HCT116 (cell line): ENCODE measurements at regions not wholly inside any gene's neighbourhood (a gene's known extent, or its start where the extent isn't known, plus 50 kb on each side); places are given as distances from the start of the nearest gene placed in this dataset.

Source experiments
- ATAC-seq: fragments of 200-7000 bp; cut with Tn5 transposase; 2 replicates; pipeline ENCODE4 v1.9.1; 2020; ENCODE audit warnings: mild to moderate bottlenecking, moderate library complexity
- BruUV-seq: library from RNA; stranded (reverse); fragments of 400-500 nt; replicated peaks from 2 replicates; lab custom pipeline; 2021; lab: Mats Ljungman, UMichigan
- CTCF ChIA-PET: fragments of 300-600 bp; sonication (Branson Sonifier 250); formaldehyde crosslinking; loops from one replicate; lab custom pipeline; 2021; ENCODE audit warnings: antibody characterized with exemption; lab: Charles Lee
- POLR2A ChIA-PET: fragments of 300-600, 350-600 bp; sonication (Branson Sonifier 250); formaldehyde crosslinking; loops from one replicate; lab custom pipeline; 2021; ENCODE audit warnings: antibody characterized with exemption; lab: Charles Lee
- RAD21 ChIA-PET, 2 experiments: fragments of 300-600 bp; sonication (Branson Sonifier 250); formaldehyde crosslinking; loops; one replicate each; lab custom pipeline; 2023; ENCODE audit warnings: low total read pairs in 2 of 2; ENCODE audit not compliant: uncharacterized antibody in 2 of 2, unreplicated experiment in 2 of 2, low non-redundant PET in 1 of 2; lab: Charles Lee
- DNase-seq: peaks from one replicate; pipeline ENCODE4 v3.0.0-alpha.2; 2010; ENCODE audit warnings: low read depth, low spot score
- H2AFZ ChIP-seq: fragments of 200-600 bp; shearing (Covaris generic), sonication (generic); 2 replicates; pipeline ENCODE4 v1.6.1; 2017; ENCODE audit warnings: low read depth, mixed run types, mixed read lengths, antibody characterized with exemption, low read length; ENCODE audit not compliant: poor library complexity, severe bottlenecking
- H3K27ac ChIP-seq: 2 replicates; pipeline ENCODE4 v1.5.1; 2012; ENCODE audit warnings: low read depth, low read length
- H3K27me3 ChIP-seq: fragments of 200-600 bp; sonication (generic); 2 replicates; pipeline ENCODE4 v1.6.1; 2016; ENCODE audit warnings: mixed run types, low read length, mixed read lengths; ENCODE audit not compliant: insufficient read depth
- H3K36me3 ChIP-seq, 2 experiments: fragments of 200-500 bp in 1 of 2; fragments of 200-600 bp in 1 of 2; sonication (Bioruptor generic) in 1 of 2; sonication (generic) in 1 of 2; 2 replicates each; pipeline versions ENCODE4 v1.5.1 to v1.6.1; 2014 to 2016; ENCODE audit warnings: low read length in 2 of 2, inconsistent platforms in 1 of 2, mixed read lengths in 1 of 2, mixed run types in 1 of 2; ENCODE audit not compliant: insufficient read depth in 2 of 2, control insufficient read depth in 1 of 2
- H3K4me1 ChIP-seq, 2 experiments: fragments of 200-600 bp in 1 of 2; sonication (generic) in 1 of 2; 2 replicates each; pipeline versions ENCODE4 v1.5.1 to v1.6.1; 2012 to 2017; ENCODE audit warnings: low read length in 2 of 2, inconsistent platforms in 1 of 2, mild to moderate bottlenecking in 1 of 2, mixed read lengths in 1 of 2, mixed run types in 1 of 2, moderate library complexity in 1 of 2; ENCODE audit not compliant: insufficient read depth in 2 of 2, control insufficient read depth in 1 of 2
- H3K4me2 ChIP-seq: fragments of 200-600 bp; sonication (generic); 2 replicates; pipeline ENCODE4 v1.6.1; 2017; ENCODE audit warnings: mixed run types, low read length, mixed read lengths
- H3K4me3 ChIP-seq, 2 experiments: fragments of 200-600 bp in 1 of 2; sonication (generic) in 1 of 2; replicated peaks in 1 of 2; 2 replicates each; pipeline ENCODE4 v1.5.1; 2011 to 2016; ENCODE audit warnings: low read length in 2 of 2, control low read depth in 1 of 2, low read depth in 1 of 2, mild to moderate bottlenecking in 1 of 2, mixed read lengths in 1 of 2, mixed run types in 1 of 2
- H3K79me2 ChIP-seq: fragments of 200-600 bp; sonication (generic); 2 replicates; pipeline ENCODE4 v1.6.1; 2017; ENCODE audit warnings: mild to moderate bottlenecking, mixed run types, low read length, moderate library complexity, mixed read lengths; ENCODE audit not compliant: insufficient read depth
- H3K9ac ChIP-seq: fragments of 200-600 bp; sonication (generic); 2 replicates; pipeline ENCODE4 v1.6.1; 2016; ENCODE audit warnings: low read length, mixed read lengths
- H3K9me2 ChIP-seq: fragments of 200-600 bp; sonication (generic), shearing (Covaris generic); 2 replicates; pipeline ENCODE4 v1.6.1; 2017; ENCODE audit warnings: mixed run types, mild to moderate bottlenecking, moderate library complexity; ENCODE audit not compliant: insufficient read depth
- H3K9me3 ChIP-seq, 2 experiments: fragments of 200-500 bp in 1 of 2; fragments of 200-600 bp in 1 of 2; sonication (Bioruptor generic) in 1 of 2; sonication (generic) in 1 of 2; 2 replicates each; pipeline ENCODE4 v1.6.1; 2014 to 2017; ENCODE audit warnings: low read length in 2 of 2, mixed read lengths in 2 of 2, inconsistent platforms in 1 of 2, low read depth in 1 of 2, mild to moderate bottlenecking in 1 of 2, mixed run types in 1 of 2, moderate library complexity in 1 of 2; ENCODE audit not compliant: control insufficient read depth in 1 of 2, insufficient read depth in 1 of 2
- H4K20me1 ChIP-seq: fragments of 200-600 bp; sonication (generic), shearing (Covaris generic); 2 replicates; pipeline ENCODE4 v1.6.1; 2017; ENCODE audit warnings: mixed run types, mild to moderate bottlenecking, moderate library complexity; ENCODE audit not compliant: insufficient read depth
- EGR1 ChIP-seq: IDR thresholded peaks from 2 replicates; pipeline ENCODE4 v1.6.1; 2012; ENCODE audit warnings: low read depth
- FOSL1 ChIP-seq: IDR thresholded peaks from 2 replicates; pipeline ENCODE4 v1.6.1; 2012; ENCODE audit warnings: low read depth
- JUND ChIP-seq: IDR thresholded peaks from 2 replicates; pipeline ENCODE4 v1.6.1; 2012
- RAD21 ChIP-seq: IDR thresholded peaks from 2 replicates; pipeline ENCODE4 v1.6.1; 2012; ENCODE audit warnings: low read depth, mild to moderate bottlenecking
- SIN3A ChIP-seq: IDR thresholded peaks from 2 replicates; pipeline ENCODE4 v1.6.1; 2012; ENCODE audit warnings: low read depth
- SRF ChIP-seq: IDR thresholded peaks from 2 replicates; pipeline ENCODE4 v1.6.1; 2012; ENCODE audit warnings: low read depth
- YY1 ChIP-seq: IDR thresholded peaks from 2 replicates; pipeline ENCODE4 v1.6.1; 2011; ENCODE audit warnings: low read length, low read depth, moderate library complexity, mild to moderate bottlenecking; ENCODE audit not compliant: insufficient replicate concordance; ENCODE audit errors: extremely low read depth
- intact Hi-C: fragments of 100-400 bp; cut with micrococcal nuclease; formaldehyde crosslinking; loops from 2 replicates; pipeline ENCODE4 v1.10.0; 2022

- no peaks in the 10 kb centered on the region for H4K20me1 ChIP-seq
- ChIA-PET CTCF (no interaction called here), RAD21 (no interaction called here), POLR2A (no interaction called here)
- no peaks in the 10 kb centered on the region for H3K4me1 ChIP-seq
- H3K4me2 ChIP-seq, result no peak overlapping the region
- no peaks in the 10 kb centered on the region for H3K36me3 ChIP-seq
- no peak overlapping the region for H3K9ac ChIP-seq
- no peaks in the 10 kb centered on the region for H3K27me3 ChIP-seq
- no TSS peak for BruUV-seq
- intact Hi-C loops, result no loop called here
- H3K27ac ChIP-seq, result no peak overlapping the region
- no peak for ATAC-seq
- H2AFZ ChIP-seq, result no peak overlapping the region
- no peaks in the 10 kb centered on the region for H3K79me2 ChIP-seq
- no peaks in the 10 kb centered on the region for H3K9me2 ChIP-seq
- no peak for DNase-seq
- H3K9me3 ChIP-seq, result peaks cover 0 to 6% of the 10 kb centered on the region in 2 experiments; a peak in 2 of 4 replicates
- TF ChIP-seq EGR1 (no peak), SIN3A (no peak), RAD21 (no peak), SRF (no peak)
- no peak overlapping the region for H3K4me3 ChIP-seq
Observed at GRCh38 chr16:59216291-59216690, 482.2 kb upstream of the GOT2 start.

DNA sequence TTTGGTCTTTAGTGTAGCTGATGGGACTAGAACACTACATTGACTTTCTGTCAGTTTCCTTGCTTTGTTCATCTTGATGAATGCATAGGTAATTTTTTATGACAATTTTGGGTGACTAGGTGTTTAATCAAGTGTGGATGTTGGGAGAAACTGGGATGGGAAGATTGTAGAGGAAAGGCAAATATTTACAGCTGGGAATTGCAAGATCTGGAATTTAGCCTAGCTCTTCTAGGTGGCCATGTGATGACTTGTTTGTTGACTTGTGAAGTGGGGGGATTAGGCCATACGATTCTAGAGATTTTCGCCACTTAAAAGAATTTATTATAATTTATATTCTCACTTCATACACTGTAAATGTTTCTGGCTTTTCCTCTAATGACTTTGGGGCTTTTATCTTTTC is 480.3 kb upstream of the GOT2 start:
- no peaks in the 10 kb centered on the region for H3K27me3 ChIP-seq
- RAD21 ChIA-PET, result no interaction called here
- peaks cover 4% of the 10 kb centered on the region in 2 experiments; a peak in 2 of 4 replicates for H3K9me3 ChIP-seq
- no peaks in the 10 kb centered on the region for H3K79me2 ChIP-seq
- no peaks in the 10 kb centered on the region for H3K4me1 ChIP-seq
- intact Hi-C loops, result no loop called here
- no peak overlapping the region for H3K4me2 ChIP-seq
- no peak overlapping the region for H3K4me3 ChIP-seq
- no peaks in the 10 kb centered on the region for H4K20me1 ChIP-seq
- CTCF ChIA-PET, result no interaction called here
- no peak for ATAC-seq
- TF ChIP-seq FOSL1 (no peak), YY1 (no peak), SRF (no peak), JUND (no peak)
- no peak overlapping the region for H2AFZ ChIP-seq
- no peak overlapping the region for H3K9ac ChIP-seq
- H3K27ac ChIP-seq, result no peak overlapping the region
- no peaks in the 10 kb centered on the region for H3K36me3 ChIP-seq
- DNase-seq, result no peak
- POLR2A ChIA-PET, result no interaction called here
- BruUV-seq, result no TSS peak
- H3K9me2 ChIP-seq, result no peaks in the 10 kb centered on the region
